Suprapubic skin (tissue), 4 donors: ENCODE measurements at regions not wholly inside any gene's neighbourhood (a gene's known extent, or its start where the extent isn't known, plus 50 kb on each side); places are given as distances from the start of the nearest gene placed in this dataset.

ENCODE experiments used
- DNase-seq, 2 donors: peaks; one replicate each; pipeline ENCODE4 v3.0.0-alpha.2; 2019; ENCODE audit warnings: low spot score in 2 of 2
- H3K27ac ChIP-seq: fragments of 200-600 bp; sonication (generic); one replicate; pipeline ENCODE4 v1.5.1; 2019
- H3K27me3 ChIP-seq: fragments of 200-600 bp; sonication (generic); one replicate; pipeline ENCODE4 v1.5.1; 2019
- H3K36me3 ChIP-seq: fragments of 200-600 bp; sonication (generic); one replicate; pipeline ENCODE4 v1.5.1; 2019
- H3K4me1 ChIP-seq: fragments of 200-600 bp; sonication (generic); one replicate; pipeline ENCODE4 v1.5.1; 2019
- H3K4me3 ChIP-seq: fragments of 200-600 bp; sonication (generic); one replicate; pipeline ENCODE4 v1.5.1; 2019; ENCODE audit warnings: mild to moderate bottlenecking
- H3K9me3 ChIP-seq: fragments of 200-600 bp; sonication (generic); one replicate; pipeline ENCODE4 v1.5.1; 2019
- CTCF ChIP-seq, 2 donors: fragments of 200-600 bp in 1 of 2; fragments of 450-650 bp in 1 of 2; sonication (generic) in 1 of 2; IDR thresholded peaks; one replicate each; pipeline ENCODE4 v1.5.1; 2016 to 2019; ENCODE audit warnings: antibody characterized with exemption in 2 of 2, mild to moderate bottlenecking in 1 of 2, moderate library complexity in 1 of 2
- EP300 ChIP-seq: sonication (generic); formaldehyde crosslinking; IDR thresholded peaks from one replicate; pipeline ENCODE4 v1.6.1; 2017; ENCODE audit warnings: antibody characterized with exemption
- POLR2A ChIP-seq, 2 donors: fragments of 450-650 bp; IDR thresholded peaks; one replicate each; pipeline ENCODE4 v1.6.1; 2017; ENCODE audit warnings: antibody characterized with exemption in 2 of 2, mild to moderate bottlenecking in 2 of 2, moderate library complexity in 2 of 2
- POLR2AphosphoS5 ChIP-seq, 3 donors: sonication (generic); formaldehyde crosslinking; IDR thresholded peaks; one replicate each; pipeline ENCODE4 v1.6.1; 2017; ENCODE audit warnings: antibody characterized with exemption in 3 of 3
- WGBS: methylation state at CpG from one replicate; pipeline ENCODE4 v1.1.5; 2018; 5-methylcytosine and 5-hydroxymethylcytosine counted together

- DNase-seq, result no peak
- no peaks in the 10 kb centered on the region for H3K9me3 ChIP-seq
- 77% methylated on average over 2 of the region's 2 CpGs for WGBS
Measured at GRCh38 chr6:74114428-74114827, 418.4 kb downstream of the CD109 start.

GRCh38 chr6:74113901-74114300 is 417.9 kb downstream of the CD109 start:
- H3K27me3 ChIP-seq, result no peaks in the 10 kb centered on the region
- DNase-seq, result no peak
- TF ChIP-seq POLR2AphosphoS5 (IDR thresholded peaks at IDR 0.05) (no peak), POLR2A (IDR thresholded peaks at IDR 0.05) (no peak), EP300 (no peak), CTCF (IDR thresholded peaks at IDR 0.05) (no peak)
- H3K9me3 ChIP-seq, result no peaks in the 10 kb centered on the region
- whole genome bisulfite sequencing, result 88% methylated on average over 2 of the region's 2 CpGs
- no peak overlapping the region for H3K27ac ChIP-seq
- no peak overlapping the region for H3K4me3 ChIP-seq
- no peaks in the 10 kb centered on the region for H3K4me1 ChIP-seq
- no peaks in the 10 kb centered on the region for H3K36me3 ChIP-seq

More at GRCh38 chr6:74114428-74114827, 418.4 kb downstream of the CD109 start:
- TF ChIP-seq EP300 (no peak), POLR2AphosphoS5 (IDR thresholded peaks at IDR 0.05) (no peak), CTCF (IDR thresholded peaks at IDR 0.05) (no peak)
- Histone ChIP-seq H3K4me1 (no peaks in the 10 kb centered on the region), H3K27me3 (no peaks in the 10 kb centered on the region), H3K4me3 (no peak overlapping the region), H3K27ac (no peak overlapping the region), H3K36me3 (no peaks in the 10 kb centered on the region)

- no peak overlapping the region for H3K4me3 ChIP-seq
- no peaks in the 10 kb centered on the region for H3K27me3 ChIP-seq
- no peaks in the 10 kb centered on the region for H3K9me3 ChIP-seq
- H3K4me1 ChIP-seq, result no peaks in the 10 kb centered on the region
- no peak overlapping the region for H3K27ac ChIP-seq
- H3K36me3 ChIP-seq, result no peaks in the 10 kb centered on the region
- DNase-seq, result no peak
- TF ChIP-seq POLR2AphosphoS5 (IDR thresholded peaks at IDR 0.05) (no peak), POLR2A (IDR thresholded peaks at IDR 0.05) (no peak), CTCF (IDR thresholded peaks at IDR 0.05) (no peak), EP300 (no peak)
Measured at GRCh38 chr6:74103417-74103816, 407.4 kb downstream of the CD109 start.

GRCh38 chr6:74100719-74101287 is 404.8 kb downstream of the CD109 start:
- TF ChIP-seq POLR2A (IDR thresholded peaks at IDR 0.05), result no peak
- H3K9me3 ChIP-seq, result no peaks in the 10 kb centered on the region

GRCh38 chr6:74096329-74096728 is 400.3 kb downstream of the CD109 start:
- no peak for DNase-seq
- TF ChIP-seq POLR2AphosphoS5 (IDR thresholded peaks at IDR 0.05), result no peak
- no peaks in the 10 kb centered on the region for H3K4me1 ChIP-seq
- H3K36me3 ChIP-seq, result no peaks in the 10 kb centered on the region
- H3K4me3 ChIP-seq, result no peak overlapping the region
- H3K27me3 ChIP-seq, result no peaks in the 10 kb centered on the region
- H3K27ac ChIP-seq, result no peak overlapping the region
- no peaks in the 10 kb centered on the region for H3K9me3 ChIP-seq

More at GRCh38 chr6:74100719-74101287, 404.8 kb downstream of the CD109 start:
- no peak for DNase-seq
- Histone ChIP-seq H3K27me3 (no peaks in the 10 kb centered on the region), H3K27ac (no peak overlapping the region), H3K36me3 (no peaks in the 10 kb centered on the region), H3K4me1 (no peaks in the 10 kb centered on the region), H3K4me3 (no peak overlapping the region)

GRCh38 chr6:74093361-74093760 is 397.4 kb downstream of the CD109 start:
- H3K36me3 ChIP-seq, result no peaks in the 10 kb centered on the region
- no peak for DNase-seq
- no peak overlapping the region for H3K4me3 ChIP-seq
- H3K27ac ChIP-seq, result no peak overlapping the region
- H3K4me1 ChIP-seq, result no peaks in the 10 kb centered on the region
- WGBS, result 47% methylated on average over 1 of the region's 1 CpG
- TF ChIP-seq POLR2A (IDR thresholded peaks at IDR 0.05) (no peak), CTCF (IDR thresholded peaks at IDR 0.05) (no peak), POLR2AphosphoS5 (IDR thresholded peaks at IDR 0.05) (no peak)
- H3K27me3 ChIP-seq, result no peaks in the 10 kb centered on the region
- no peaks in the 10 kb centered on the region for H3K9me3 ChIP-seq
